UCSD-AML1 (cell line): ENCODE measurements at regions not wholly inside any gene's neighbourhood (a gene's known extent, or its start where the extent isn't known, plus 50 kb on each side); places are given as distances from the start of the nearest gene placed in this dataset.

Experiments
- DNase-seq: peaks from one replicate; lab custom pipeline; 2025; ENCODE audit not compliant: unreplicated experiment; lab: John Stamatoyannopoulos, UW

GRCh38 chr5:23253621-23254198 is 253.7 kb upstream of the PRDM9 start:
- no peak for DNase-seq

- DNase-seq = no peak
These were observed 264.5 kb upstream of the PRDM9 start for GRCh38 chr5:23242891-23243290.

- DNase-seq = no peak
These were observed 272.2 kb upstream of the PRDM9 start for GRCh38 chr5:23235246-23235645.

- no peak for DNase-seq
These were observed 273.2 kb upstream of the PRDM9 start for GRCh38 chr5:23234197-23234596.

- DNase-seq = no peak
These were observed 283.6 kb upstream of the PRDM9 start for GRCh38 chr5:23223846-23224245.

GRCh38 chr5:23221831-23222230 is 285.6 kb upstream of the PRDM9 start:
- DNase-seq = no peak

- no peak for DNase-seq
These were observed 290.2 kb upstream of the PRDM9 start for GRCh38 chr5:23217159-23217558.

- DNase-seq = no peak
These were observed 291.1 kb upstream of the PRDM9 start for GRCh38 chr5:23216345-23216744.

- peak; percentile 7 for DNase-seq
These were observed 298.4 kb upstream of the PRDM9 start for GRCh38 chr5:23208959-23209431.

- DNase-seq = no peak
These were observed 303.3 kb upstream of the PRDM9 start for GRCh38 chr5:23204111-23204510.

GRCh38 chr5:23169660-23170416 is 316.7 kb upstream of the CDH12 start:
- DNase-seq = no peak

- no peak for DNase-seq
These were observed 311.8 kb upstream of the CDH12 start for GRCh38 chr5:23164971-23165370.

GRCh38 chr5:23158179-23158578 is 305.0 kb upstream of the CDH12 start:
- DNase-seq = no peak

GRCh38 chr5:23157716-23158115 is 304.6 kb upstream of the CDH12 start:
- DNase-seq = no peak

- no peak for DNase-seq
These were observed 304.0 kb upstream of the CDH12 start for GRCh38 chr5:23157169-23157568.

GRCh38 chr5:23147625-23148024 is 294.5 kb upstream of the CDH12 start:
- DNase-seq = no peak

- DNase-seq = no peak
These were observed 293.0 kb upstream of the CDH12 start for GRCh38 chr5:23146183-23146582.

GRCh38 chr5:23139338-23140171 is 286.4 kb upstream of the CDH12 start:
- DNase-seq = no peak

- no peak for DNase-seq
These were observed 283.8 kb upstream of the CDH12 start for GRCh38 chr5:23136958-23137357.

- DNase-seq = no peak
These were observed 279.1 kb upstream of the CDH12 start for GRCh38 chr5:23132231-23132630.

GRCh38 chr5:23112237-23112636 is 259.1 kb upstream of the CDH12 start:
- no peak for DNase-seq

- no peak for DNase-seq
These were observed 251.9 kb upstream of the CDH12 start for GRCh38 chr5:23105021-23105420.
